Neuronal stem cell (in vitro differentiated cells): ENCODE measurements at regions not wholly inside any gene's neighbourhood (a gene's known extent, or its start where the extent isn't known, plus 50 kb on each side); places are given as distances from the start of the nearest gene placed in this dataset.
"Not testable (repeated sequence)": the region's sequence is repeated elsewhere in the genome, so short reads cannot be mapped to it uniquely, and the experiment has no call there.

Source experiments
- DNase-seq: peaks from one replicate; pipeline ENCODE4 v3.0.0-alpha.2; 2013; ENCODE audit warnings: low spot score
- H2AFZ ChIP-seq: one replicate; pipeline ENCODE4 v1.6.1; 2013; ENCODE audit warnings: mild to moderate bottlenecking, low read length, inconsistent platforms
- H2AK5ac ChIP-seq: 2 replicates; pipeline ENCODE4 v1.6.1; 2013; ENCODE audit warnings: low read depth, mild to moderate bottlenecking, inconsistent platforms, low read length, moderate library complexity, mixed read lengths
- H2BK120ac ChIP-seq: 2 replicates; pipeline ENCODE4 v1.6.1; 2013; ENCODE audit warnings: low read depth, mild to moderate bottlenecking, inconsistent platforms, low read length, moderate library complexity, mixed read lengths
- H2BK12ac ChIP-seq: one replicate; pipeline ENCODE4 v1.6.1; 2013; ENCODE audit warnings: low read length, inconsistent platforms
- H2BK15ac ChIP-seq: 2 replicates; pipeline ENCODE4 v1.6.1; 2013; ENCODE audit warnings: mild to moderate bottlenecking, low read length, inconsistent platforms, mixed read lengths
- H2BK5ac ChIP-seq: one replicate; pipeline ENCODE4 v1.6.1; 2013; ENCODE audit warnings: inconsistent platforms, mild to moderate bottlenecking, low read length, moderate library complexity
- H3K14ac ChIP-seq: one replicate; pipeline ENCODE4 v1.6.1; 2013; ENCODE audit warnings: low read length, inconsistent platforms
- H3K18ac ChIP-seq: 2 replicates; pipeline ENCODE4 v1.6.1; 2013; ENCODE audit warnings: low read length, inconsistent platforms
- H3K23ac ChIP-seq: 2 replicates; pipeline ENCODE4 v1.6.1; 2013; ENCODE audit warnings: low read depth, mild to moderate bottlenecking, mixed read lengths, low read length, inconsistent platforms; ENCODE audit not compliant: poor library complexity
- H3K27ac ChIP-seq: replicated peaks from 3 replicates; pipeline ENCODE4 v1.5.1; 2013; ENCODE audit warnings: low read length, inconsistent platforms
- H3K27me3 ChIP-seq, 3 experiments: 2 replicates each; pipeline ENCODE4 v1.6.1; 2013; ENCODE audit warnings: low read length in 3 of 3, mild to moderate bottlenecking in 2 of 3, inconsistent platforms in 1 of 3, low read depth in 1 of 3, mixed read lengths in 1 of 3, moderate library complexity in 1 of 3; ENCODE audit not compliant: control insufficient read depth in 3 of 3, insufficient read depth in 3 of 3
- H3K36me3 ChIP-seq, 2 donors: replicated peaks in 1 of 2; 2 replicates each; pipeline ENCODE4 v1.6.1; 2013; ENCODE audit warnings: low read length in 2 of 2; ENCODE audit not compliant: control insufficient read depth in 2 of 2, insufficient read depth in 2 of 2
- H3K4ac ChIP-seq: 2 replicates; pipeline ENCODE4 v1.6.1; 2013; ENCODE audit warnings: inconsistent platforms, mild to moderate bottlenecking, low read length, moderate library complexity
- H3K4me1 ChIP-seq, 2 donors: 1 replicate in 1 of 2; 2 replicates in 1 of 2; pipeline ENCODE4 v1.6.1; 2013; ENCODE audit warnings: low read length in 2 of 2, low read depth in 1 of 2; ENCODE audit not compliant: control insufficient read depth in 2 of 2, insufficient read depth in 1 of 2
- H3K4me2 ChIP-seq: one replicate; pipeline ENCODE4 v1.6.1; 2013; ENCODE audit warnings: mild to moderate bottlenecking, low read length, inconsistent platforms; ENCODE audit not compliant: insufficient read depth, poor library complexity, severe bottlenecking
- H3K4me3 ChIP-seq, 2 donors: 2 replicates each; pipeline ENCODE4 v1.5.1; 2013; ENCODE audit warnings: low read length in 2 of 2, mild to moderate bottlenecking in 2 of 2, inconsistent platforms in 1 of 2, moderate library complexity in 1 of 2
- H3K79me1 ChIP-seq: one replicate; pipeline ENCODE4 v1.6.1; 2013; ENCODE audit warnings: low read depth, mild to moderate bottlenecking, inconsistent platforms, low read length, moderate library complexity
- H3K9ac ChIP-seq: one replicate; pipeline ENCODE4 v1.6.1; 2013; ENCODE audit warnings: mild to moderate bottlenecking, low read depth, low read length, inconsistent platforms; ENCODE audit not compliant: poor library complexity
- H3K9me3 ChIP-seq, 2 donors: replicated peaks in 1 of 2; 2 replicates each; pipeline versions ENCODE3 to v1.6.1; 2013; ENCODE audit warnings: low read length in 2 of 2, mild to moderate bottlenecking in 2 of 2, inconsistent platforms in 1 of 2, low read depth in 1 of 2, mixed read lengths in 1 of 2, moderate library complexity in 1 of 2; ENCODE audit not compliant: control insufficient read depth in 2 of 2, insufficient read depth in 1 of 2
- H4K8ac ChIP-seq: one replicate; pipeline ENCODE4 v1.6.1; 2013; ENCODE audit warnings: low read depth, mild to moderate bottlenecking, inconsistent platforms, low read length, moderate library complexity
- H4K91ac ChIP-seq: one replicate; pipeline ENCODE4 v1.6.1; 2013; ENCODE audit warnings: low read length, low read depth, mild to moderate bottlenecking, inconsistent platforms; ENCODE audit not compliant: poor library complexity
- WGBS, 2 donors: extraction: QIAGEN DNeasy Blood & Tissue Kit; methylation state at CpG; one replicate each; pipeline ENCODE4 v1.1.7; 2013; ENCODE audit warnings: missing lambda C conversion rate in 2 of 2, mixed read lengths in 1 of 2; ENCODE audit not compliant: insufficient read length in 2 of 2, insufficient replicate concordance in 1 of 2; ENCODE audit errors: extremely low coverage in 2 of 2; 5-methylcytosine and 5-hydroxymethylcytosine counted together

DNA sequence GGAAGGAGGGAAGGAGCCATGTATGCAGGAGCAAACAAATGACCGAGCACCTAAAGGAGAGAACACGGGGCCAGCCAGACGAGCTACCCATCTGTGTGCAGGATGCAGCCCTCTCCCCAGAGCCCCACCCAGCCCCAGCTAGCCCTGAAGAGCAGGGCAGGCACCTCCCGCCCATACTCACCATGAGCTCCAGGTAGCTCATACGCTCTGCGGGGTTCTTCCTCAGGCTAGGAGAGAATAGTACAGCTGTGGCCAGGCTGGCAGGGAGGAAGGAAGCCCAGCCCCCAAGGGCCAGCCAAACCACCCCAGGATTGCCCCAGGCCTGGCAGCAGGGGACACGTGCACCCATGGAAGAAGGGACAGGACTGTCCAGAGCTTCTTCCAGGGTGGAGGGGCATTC is 81.9 kb downstream of the KCNJ18 start:
- H2AK5ac ChIP-seq, result no peak overlapping the region
- H3K9me3 ChIP-seq, result peaks cover 0 to 3% of the 10 kb centered on the region in 2 donors
- H4K91ac ChIP-seq, result no peak overlapping the region
- H3K9ac ChIP-seq, result no peak overlapping the region
- H2BK12ac ChIP-seq, result no peak overlapping the region
- no peaks in the 10 kb centered on the region for H3K79me1 ChIP-seq
- H3K36me3 ChIP-seq, result no peaks in the 10 kb centered on the region
- no peak overlapping the region for H2AFZ ChIP-seq
- no peak overlapping the region for H3K4ac ChIP-seq
- H3K27ac ChIP-seq, result no peak overlapping the region
- H3K4me2 ChIP-seq, result no peak overlapping the region
- H3K4me1 ChIP-seq, result no peaks in the 10 kb centered on the region
- no peak overlapping the region for H3K4me3 ChIP-seq
- no peak overlapping the region for H3K18ac ChIP-seq
- no peak overlapping the region for H4K8ac ChIP-seq
- DNase-seq, result no peak
- H2BK15ac ChIP-seq, result no peak overlapping the region
- no peak overlapping the region for H3K23ac ChIP-seq
- no peak overlapping the region for H2BK5ac ChIP-seq
- H2BK120ac ChIP-seq, result no peak overlapping the region
- no peaks in the 10 kb centered on the region for H3K27me3 ChIP-seq
- WGBS, 2 donors, result no CpG with 5 or more reads among the region's 7 CpGs
- H3K14ac ChIP-seq, result no peak overlapping the region

DNA sequence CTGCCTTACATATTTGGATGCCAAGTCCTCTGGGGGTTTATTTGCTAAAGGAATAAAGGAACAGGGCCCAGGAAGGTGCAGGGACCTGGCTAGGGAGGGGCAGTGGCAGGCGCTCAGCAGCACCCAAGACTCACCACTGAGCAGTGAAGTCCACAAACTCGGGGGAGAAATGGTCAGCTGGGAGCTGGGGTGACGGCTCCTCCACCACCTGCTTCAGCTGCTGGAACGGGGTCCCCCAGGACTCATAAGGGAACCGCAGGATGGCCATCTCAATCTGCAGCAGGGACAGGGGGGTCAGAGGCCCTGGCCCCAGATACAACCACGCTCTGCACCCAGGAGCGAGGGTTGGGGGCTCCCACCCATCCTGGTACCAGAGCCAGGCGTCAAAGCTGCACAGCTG is 83.2 kb downstream of the KCNJ18 start:
- WGBS, 2 donors, result no CpG with 5 or more reads among the region's 8 CpGs
- not testable (repeated sequence) for H3K4me3 ChIP-seq, H3K4ac ChIP-seq, H2AK5ac ChIP-seq, H3K23ac ChIP-seq, H4K8ac ChIP-seq, H3K27me3 ChIP-seq, H2BK5ac ChIP-seq, H3K79me1 ChIP-seq, H3K36me3 ChIP-seq, H2BK15ac ChIP-seq, H2BK12ac ChIP-seq, H3K4me2 ChIP-seq, H3K27ac ChIP-seq, H3K4me1 ChIP-seq, H4K91ac ChIP-seq, H2BK120ac ChIP-seq, H3K14ac ChIP-seq, H3K18ac ChIP-seq, H3K9ac ChIP-seq, H3K9me3 ChIP-seq, H2AFZ ChIP-seq, DNase-seq

DNA sequence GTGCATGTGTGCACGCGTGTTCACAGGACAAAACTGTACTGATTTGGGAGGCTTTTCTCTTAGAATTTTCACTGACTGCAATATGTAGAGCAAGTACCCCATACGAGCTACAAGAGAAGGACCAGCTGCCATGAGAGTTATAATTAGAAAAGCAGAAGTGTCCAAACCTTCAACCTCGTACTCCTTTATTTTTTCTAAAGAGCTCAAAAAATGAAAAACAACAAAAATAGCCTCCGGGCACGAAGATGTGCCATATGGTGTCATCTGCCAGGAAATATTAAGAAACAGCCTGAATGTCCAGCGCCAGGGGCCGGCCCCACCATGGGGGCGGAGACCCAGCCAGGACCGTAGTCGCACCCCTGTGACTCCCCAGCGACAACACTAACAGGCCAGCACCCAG is 84.6 kb downstream of the KCNJ18 start:
- H4K8ac ChIP-seq, H3K4ac ChIP-seq, H3K4me3 ChIP-seq, H2BK15ac ChIP-seq, H3K23ac ChIP-seq, H3K9ac ChIP-seq, H3K4me1 ChIP-seq, H4K91ac ChIP-seq, H2BK120ac ChIP-seq, H2AK5ac ChIP-seq, H3K79me1 ChIP-seq, H3K27ac ChIP-seq, DNase-seq, H3K27me3 ChIP-seq, H3K4me2 ChIP-seq, H3K9me3 ChIP-seq, H3K18ac ChIP-seq, H2BK5ac ChIP-seq, H3K36me3 ChIP-seq, H2AFZ ChIP-seq, H3K14ac ChIP-seq, H2BK12ac ChIP-seq: not testable (repeated sequence)
- no CpG with 5 or more reads among the region's 12 CpGs for WGBS, 2 donors

DNA sequence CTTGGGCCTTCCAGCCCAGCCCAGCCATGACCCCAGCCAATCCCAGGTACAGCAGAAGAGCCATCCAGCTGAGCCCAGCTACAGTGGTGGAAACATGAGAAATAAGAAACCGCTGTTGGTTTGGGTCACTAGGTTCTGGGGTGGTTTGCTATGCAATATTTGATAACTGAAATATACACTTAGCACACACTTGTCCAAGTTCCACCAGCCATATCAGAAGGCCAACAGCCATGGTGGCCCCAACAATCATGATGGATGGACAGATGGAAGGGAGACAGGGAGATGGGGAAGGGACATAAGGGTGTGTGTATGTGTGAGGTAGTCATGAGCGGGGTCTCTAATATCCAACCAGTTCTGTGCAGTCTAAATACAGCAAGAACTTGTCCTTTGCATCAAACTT is 86.5 kb downstream of the KCNJ18 start:
- H3K9me3 ChIP-seq, H3K27me3 ChIP-seq: not testable (repeated sequence)
- H3K4me3 ChIP-seq, result peak overlapping the region in 1 of 2 donors; percentile 48

More for the DNA sequence above, 86.5 kb downstream of the KCNJ18 start:
- H2AFZ ChIP-seq, H3K18ac ChIP-seq, H3K36me3 ChIP-seq, H3K23ac ChIP-seq, H2BK12ac ChIP-seq, H2AK5ac ChIP-seq, H3K27ac ChIP-seq, H3K14ac ChIP-seq, H4K8ac ChIP-seq, H2BK5ac ChIP-seq, H2BK15ac ChIP-seq, H3K79me1 ChIP-seq, DNase-seq, H3K4me2 ChIP-seq, H3K4me1 ChIP-seq, H2BK120ac ChIP-seq, H4K91ac ChIP-seq, H3K9ac ChIP-seq, H3K4ac ChIP-seq: not testable (repeated sequence)
- no CpG with 5 or more reads among the region's 2 CpGs for WGBS, 2 donors
